ENCODE measurements at regions not wholly inside any gene's neighbourhood (a gene's known extent, or its start where the extent isn't known, plus 50 kb on each side); places are given as distances from the start of the nearest gene placed in this dataset.
"Not testable (repeated sequence)": the region's sequence is repeated elsewhere in the genome, so short reads cannot be mapped to it uniquely, and the experiment has no call there.

DNA sequence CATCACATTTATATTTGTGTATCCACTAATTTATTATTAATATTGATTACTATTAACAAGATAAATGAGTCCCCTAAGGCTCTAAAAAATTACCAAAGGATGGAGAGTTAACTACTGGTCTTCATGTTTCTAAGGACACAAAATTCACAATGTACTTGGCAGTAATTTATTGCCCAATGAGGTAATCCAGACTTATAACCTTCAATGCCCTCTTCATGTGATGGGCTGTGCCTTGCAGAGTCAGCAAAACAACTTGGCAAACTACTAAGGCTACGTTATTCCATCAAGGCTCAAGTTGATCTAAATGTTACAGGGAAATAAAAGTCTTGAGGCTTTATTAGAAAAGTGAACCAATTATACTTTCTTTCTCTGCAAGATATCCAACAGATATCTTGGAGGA is 804.9 kb upstream of the NXPH2 start:
- DNase-seq (ENCODE audit: low spot score) = no peak

DNA sequence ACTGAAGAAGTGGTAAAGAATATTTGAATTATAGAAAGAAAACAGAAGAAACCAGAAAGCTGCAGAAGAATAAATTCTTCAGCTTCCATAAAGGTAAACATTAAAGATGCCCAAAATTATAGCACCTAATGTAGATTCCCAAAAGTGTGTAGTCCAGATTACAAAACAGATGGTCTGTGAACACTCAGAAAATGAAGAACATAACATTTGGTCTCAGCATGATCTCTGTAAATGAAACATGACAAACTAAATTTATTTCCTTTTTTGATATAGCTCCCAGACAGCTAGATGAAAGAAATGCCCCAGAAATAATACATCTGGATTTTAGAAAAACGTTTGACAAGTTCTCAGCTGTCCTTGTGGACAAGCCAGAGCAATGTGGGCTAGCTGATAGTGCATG is 794.2 kb upstream of the NXPH2 start:
- no peak for DNase-seq (ENCODE audit: low spot score)

DNA sequence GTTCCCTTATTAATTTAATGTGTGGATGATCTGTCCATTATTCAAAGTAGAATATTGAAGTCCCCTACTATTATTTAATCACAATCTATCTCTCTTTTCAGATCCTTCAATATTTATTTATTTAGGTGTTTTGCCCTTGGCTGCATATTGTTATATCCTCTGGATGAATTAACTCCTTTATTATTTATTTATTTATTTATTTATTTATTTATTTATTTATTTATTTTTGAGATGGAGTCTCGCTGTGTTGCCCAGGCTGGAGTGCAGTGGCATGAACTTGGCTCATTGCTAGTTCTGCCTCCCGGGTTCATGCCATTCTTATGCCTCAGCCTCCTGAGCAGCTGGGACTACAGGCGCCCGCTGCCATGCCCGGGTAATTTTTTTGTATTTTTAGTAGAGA is 776.6 kb upstream of the NXPH2 start:
- no peak for DNase-seq (ENCODE audit: low spot score)

DNA sequence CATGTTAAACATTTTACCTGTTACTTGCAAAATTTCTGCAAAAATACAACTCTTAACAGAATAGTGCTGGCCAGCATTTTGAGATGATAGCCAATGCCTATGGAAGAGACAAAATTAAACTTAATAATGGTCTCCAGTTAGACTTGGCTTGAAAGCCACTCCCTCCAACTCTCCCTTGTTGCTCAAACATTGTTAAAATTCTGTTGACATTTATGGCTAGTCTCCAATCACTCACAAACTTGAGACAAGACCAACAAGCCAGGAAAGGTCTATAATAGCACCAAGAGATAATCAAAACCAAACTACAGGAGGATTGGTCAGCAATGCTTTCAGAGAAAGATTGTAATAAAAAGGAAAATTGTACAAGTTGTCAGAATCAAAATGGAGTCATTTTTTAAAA is 770.7 kb upstream of the NXPH2 start:
- no peak for DNase-seq (ENCODE audit: low spot score)

DNA sequence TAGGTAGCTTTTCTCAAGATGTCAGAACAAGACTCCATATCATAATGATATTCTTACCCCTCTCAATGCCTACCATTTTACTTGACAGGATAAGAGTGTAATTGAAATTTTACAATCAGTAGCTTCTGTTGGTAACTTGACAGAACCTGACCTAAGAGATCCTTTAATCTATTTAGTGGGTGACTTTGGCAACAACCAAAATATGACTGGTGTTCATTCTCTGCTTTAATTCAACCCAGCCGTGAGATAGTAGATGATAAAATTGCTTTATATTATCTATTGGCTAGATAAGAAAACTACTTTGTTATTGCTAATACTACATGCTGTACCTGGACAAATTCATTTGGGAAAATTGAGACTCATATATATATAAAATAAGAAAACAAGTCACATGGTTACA is 770.2 kb upstream of the NXPH2 start:
- DNase-seq (ENCODE audit: low spot score) = no peak

DNA sequence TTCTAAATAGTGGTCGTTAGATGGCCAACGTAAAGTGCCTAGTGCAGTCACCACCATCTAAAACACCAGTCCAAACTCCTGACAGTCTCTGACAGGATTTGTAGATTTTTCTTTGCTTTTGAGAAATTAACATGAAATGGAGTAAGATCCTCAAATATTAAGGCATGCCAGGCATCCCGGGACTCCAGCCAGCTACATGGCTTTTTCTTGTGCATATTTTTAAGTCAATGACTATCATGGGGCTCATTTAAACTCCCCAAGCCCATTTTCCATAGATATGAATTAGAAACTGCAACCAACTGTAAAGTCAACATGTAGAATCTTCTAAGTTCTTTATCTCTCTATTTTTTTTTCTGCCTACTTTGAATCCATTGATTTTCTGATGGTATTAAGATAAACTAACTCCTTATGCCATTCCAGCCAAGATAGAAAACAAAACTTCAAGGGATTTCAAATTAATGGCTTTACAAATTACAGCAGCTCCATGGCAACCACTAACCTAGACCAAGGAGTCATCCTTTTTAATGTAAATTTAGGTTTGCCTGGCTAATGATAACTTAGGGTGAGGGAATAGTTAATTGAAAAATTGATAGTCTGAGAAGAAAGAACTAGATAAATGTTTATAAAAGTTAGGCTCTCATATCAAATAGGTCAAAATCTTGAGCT is 764.1 kb upstream of the NXPH2 start:
- DNase-seq (ENCODE audit: low spot score) = no peak

DNA sequence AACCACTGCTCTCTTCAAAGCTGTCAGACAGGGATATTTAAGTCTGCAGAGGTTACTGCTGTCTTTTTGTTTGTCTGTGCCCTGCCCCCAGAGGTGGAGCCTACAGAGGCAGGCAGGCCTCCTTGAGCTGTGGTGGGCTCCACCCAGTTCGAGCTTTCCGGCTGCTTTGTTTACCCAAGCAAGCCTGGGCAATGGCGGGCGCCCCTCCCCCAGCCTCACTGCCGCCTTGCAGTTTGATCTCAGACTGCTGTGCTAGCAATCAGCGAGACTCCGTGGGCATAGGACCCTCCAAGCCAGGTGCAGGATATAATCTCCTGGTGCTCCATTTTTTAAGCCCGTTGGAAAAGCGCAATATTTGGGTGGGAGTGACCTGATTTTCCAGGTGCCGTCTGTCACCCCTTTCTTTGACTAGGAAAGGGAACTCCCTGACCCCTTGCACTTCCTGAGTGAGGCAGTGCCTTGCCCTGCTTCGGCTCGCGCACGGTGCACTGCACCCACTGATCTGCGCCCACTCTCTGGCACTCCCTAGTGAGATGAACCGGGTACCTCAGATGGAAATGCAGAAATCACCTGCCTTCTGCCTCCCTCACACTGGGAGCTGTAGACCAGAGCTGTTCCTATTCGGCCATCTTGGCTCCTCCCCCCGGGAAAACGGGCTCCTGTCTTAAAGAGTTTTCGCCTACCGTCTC is 758.3 kb upstream of the NXPH2 start:
- not testable (repeated sequence) for DNase-seq (ENCODE audit: low spot score)

DNA sequence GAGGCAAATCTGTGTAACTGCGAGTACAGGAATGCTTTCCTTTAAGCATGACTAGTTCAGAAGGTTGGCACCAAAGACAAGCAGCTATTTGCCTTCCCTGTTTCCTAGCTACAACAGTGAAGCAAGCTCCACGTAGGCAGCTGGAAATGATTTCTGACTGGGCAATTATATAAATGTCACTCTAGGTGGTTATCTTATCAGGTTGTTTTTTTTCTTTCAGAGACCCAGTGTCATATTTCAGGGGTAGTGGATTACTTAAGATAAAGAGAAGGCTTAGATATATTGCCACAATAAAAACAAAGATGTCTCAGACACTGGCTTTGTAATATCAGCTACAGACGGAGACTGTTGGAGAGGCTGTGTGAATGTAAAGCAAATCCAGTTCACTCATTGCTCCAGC is 748.9 kb upstream of the NXPH2 start:
- DNase-seq (ENCODE audit: low spot score) = peak; percentile 81

DNA sequence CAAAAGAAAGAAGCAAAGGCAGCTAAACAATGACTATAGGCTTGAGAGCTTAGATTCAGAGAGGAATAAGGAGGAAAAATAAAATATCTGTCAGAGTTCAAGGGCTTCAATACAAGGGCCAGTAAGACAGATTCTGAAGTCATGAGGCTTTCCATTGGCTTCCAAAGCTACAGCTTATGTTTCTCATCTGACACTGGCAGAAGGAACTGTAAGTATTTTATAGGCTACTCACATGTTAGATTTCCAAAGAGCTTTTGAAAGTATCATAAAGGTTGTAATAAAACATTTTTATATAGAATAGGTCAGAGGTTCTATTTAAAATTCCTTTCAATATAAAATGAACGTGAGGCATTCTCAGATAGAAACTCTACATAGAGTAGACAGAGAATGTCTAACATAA is 746.6 kb upstream of the NXPH2 start:
- no peak for DNase-seq (ENCODE audit: low spot score)

DNA sequence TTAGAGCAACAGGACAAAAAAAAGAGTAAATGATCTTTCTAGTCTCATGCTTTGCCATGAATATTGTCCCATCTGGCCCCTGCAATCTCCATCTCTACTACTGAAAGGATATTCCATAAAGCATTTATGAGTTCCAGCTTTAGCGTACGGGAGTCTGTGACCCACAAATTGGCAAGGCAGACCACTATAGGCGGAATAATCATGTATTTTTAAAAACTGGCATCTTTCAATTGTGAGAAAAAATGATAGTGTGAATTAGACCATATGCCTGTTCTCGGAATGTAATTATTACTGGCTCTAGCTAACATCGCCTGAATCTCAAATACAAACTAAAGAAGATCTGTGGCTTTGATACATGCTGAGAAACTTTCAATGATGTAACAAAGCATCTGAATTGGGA is 738.1 kb upstream of the NXPH2 start:
- DNase-seq (ENCODE audit: low spot score) = no peak

DNA sequence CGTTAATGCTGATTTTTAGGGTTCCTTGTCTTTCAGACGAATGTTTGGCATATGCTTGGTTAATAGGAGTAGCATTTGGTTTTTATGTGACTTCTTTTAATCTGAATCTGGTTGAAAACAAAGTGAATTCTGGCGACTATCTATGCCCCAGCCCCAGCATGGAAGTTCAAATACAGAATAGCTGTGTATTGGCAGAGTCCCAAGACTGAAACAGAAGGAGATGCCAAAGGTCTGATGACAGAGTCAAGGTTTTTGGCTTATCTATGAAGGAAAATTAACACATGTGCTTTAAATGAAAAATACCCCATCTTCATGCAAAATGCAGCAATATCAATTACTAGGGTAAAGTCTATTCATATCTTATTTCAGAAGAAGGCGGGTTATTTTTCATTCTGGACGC is 734.8 kb upstream of the NXPH2 start:
- no peak for DNase-seq (ENCODE audit: low spot score)

DNA sequence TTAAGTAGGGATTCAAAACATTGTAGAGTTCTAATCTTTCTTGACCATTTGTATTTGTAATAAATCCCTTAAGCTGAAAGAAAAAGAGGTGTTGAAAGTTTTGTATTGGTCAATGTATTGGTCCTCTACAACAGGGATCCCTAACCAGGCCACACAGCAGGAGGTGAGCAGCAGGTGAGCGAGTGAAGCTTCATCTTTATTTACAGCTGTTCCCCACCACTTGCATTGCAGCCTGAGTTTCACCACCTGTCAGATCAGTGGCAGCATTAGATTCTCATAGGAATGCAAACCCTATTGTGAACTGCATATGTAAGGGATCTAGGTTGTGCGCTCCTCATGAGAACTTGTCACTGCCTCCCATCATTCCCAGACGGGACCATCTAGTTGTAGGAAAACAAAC is 715.7 kb upstream of the NXPH2 start:
- DNase-seq (ENCODE audit: low spot score) = no peak

DNA sequence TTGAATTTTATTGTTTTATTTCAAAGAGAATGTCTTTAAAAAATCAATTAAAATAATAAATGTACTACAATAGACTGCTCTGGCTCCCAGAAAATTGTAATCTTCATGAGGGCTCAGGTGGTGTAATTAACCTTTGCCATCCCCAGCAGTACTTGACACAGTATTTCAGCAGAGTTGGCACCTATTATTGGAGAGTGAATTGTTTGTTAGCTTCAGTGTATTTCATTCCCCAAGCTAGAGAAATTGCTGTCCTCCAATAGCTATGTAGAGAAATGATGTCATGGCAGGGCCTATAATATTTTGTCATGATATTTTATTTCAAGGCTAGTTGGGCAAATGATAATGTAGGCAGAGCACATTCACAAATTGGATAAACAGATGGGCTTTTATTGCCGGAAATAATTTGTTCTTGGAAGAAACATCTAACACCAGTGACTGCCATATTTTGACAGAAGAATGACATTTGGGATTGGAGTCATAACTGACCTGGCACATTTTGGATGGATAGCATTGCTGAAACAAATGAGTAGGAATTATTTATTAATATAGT is 712.0 kb upstream of the NXPH2 start:
- DNase-seq (ENCODE audit: low spot score) = no peak

DNA sequence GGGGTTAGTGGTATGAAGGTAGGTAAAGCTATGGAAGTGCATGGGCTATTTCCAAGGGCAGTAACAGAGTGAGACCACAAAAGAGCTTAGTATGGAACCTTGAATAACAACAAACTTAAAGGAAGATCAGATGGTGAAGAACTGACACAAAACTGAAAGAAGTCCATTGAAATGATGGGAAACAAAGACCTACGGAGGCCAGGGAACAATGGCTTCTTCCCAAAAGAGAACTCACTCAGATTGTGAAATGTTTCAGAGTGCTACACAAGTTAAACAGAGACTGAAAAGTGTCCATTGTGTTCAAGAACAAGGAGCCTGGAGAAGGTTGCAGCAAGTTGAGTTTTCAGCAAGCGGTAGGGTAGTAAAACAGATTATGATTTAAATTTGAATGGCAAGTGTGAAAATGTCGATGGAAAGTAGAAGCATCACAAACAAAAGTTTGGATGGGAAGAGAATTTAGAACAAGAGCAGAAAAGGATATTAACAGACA is 700.0 kb upstream of the NXPH2 start:
- DNase-seq (ENCODE audit: low spot score) = no peak

DNA sequence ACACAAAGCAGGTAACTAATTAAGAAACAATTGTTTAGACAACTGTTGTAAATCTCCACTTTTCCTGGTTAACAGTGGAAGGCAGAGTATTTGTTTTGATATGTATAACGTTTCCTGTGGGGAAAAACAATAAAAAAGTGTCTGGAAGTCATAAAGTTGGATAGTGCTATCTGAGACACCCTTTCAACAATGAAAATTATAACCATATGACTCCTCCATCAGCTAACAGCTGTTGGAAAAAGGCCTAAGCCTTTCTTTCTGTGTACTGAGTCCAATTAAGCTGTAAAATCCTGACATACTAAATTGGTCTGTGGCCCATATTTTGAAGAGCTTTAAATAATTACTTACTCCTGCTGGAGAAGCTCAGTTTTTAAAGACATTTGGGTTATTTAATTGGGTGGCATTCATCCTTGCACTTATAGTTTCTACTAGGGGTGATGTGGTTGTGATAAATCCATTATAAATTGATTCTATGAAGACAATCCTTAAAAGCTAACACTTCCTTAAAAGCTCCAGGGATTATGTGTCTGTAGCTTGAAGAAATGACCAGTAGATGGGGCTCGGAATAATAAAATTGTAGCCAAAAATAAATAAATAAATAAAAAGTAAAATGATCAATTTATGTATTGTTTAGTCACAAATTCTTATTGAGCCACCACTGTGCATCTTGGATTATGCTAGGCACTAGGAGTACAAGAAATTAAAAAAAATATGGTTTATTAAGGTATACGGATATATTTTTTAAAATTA is 698.1 kb upstream of the NXPH2 start:
- no peak for DNase-seq (ENCODE audit: low spot score)

DNA sequence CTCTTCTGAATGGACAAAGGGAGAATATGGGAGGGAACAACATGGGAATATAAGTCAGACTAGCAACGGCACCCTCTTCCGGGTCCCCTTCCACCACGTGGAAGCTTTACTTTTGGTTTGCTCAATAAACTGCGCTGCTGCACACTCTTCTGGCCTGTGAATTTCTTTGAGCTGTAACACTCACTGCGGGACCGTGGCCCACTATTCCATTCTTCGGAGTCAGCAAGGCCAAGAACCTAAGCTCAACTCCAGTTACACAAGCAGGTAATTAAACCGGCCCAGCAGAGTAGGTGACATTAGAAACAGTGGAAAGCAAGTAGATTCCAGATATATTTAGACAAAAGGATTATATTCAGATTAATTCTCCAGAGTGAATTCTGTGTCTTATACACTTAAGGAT is 697.4 kb upstream of the NXPH2 start:
- no peak for DNase-seq (ENCODE audit: low spot score)

DNA sequence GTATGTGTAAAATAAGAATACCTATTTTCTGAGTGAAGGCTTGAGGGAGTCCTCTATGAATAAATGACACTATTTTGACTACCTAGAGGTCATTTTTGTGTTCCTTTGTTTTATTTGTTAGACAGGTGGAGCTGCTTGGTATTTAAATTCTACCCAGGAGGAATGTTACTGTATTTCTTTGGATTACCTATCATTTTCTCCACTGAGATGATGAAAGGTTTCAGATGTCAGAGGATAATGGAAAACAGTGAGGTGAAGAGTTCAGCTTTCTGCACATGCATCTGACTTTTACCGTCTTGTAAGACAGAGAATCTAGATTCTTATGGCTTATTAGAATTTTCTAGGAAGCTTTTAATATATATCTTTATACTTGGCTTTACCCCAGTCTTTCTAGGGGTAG is 689.8 kb upstream of the NXPH2 start:
- no peak for DNase-seq (ENCODE audit: low spot score)

DNA sequence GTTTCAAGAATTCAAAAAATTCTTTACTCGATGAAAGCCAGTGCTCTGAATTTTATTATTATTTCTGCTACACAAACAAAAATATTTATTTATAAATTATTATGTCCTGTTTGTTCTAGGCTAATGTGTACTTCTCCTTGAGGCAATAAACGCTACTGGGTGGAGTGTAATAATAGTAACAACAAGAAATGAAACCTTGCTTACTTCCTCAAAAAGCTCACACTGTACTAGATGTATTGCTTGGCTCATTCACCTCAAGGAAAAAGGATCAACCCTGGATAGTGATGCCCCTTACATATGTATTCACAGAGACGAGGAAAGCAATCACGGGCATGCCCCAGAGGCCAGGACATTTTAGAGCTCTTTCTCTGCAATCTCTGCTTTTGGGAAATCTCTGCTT is 685.6 kb upstream of the NXPH2 start:
- DNase-seq (ENCODE audit: low spot score) = no peak

DNA sequence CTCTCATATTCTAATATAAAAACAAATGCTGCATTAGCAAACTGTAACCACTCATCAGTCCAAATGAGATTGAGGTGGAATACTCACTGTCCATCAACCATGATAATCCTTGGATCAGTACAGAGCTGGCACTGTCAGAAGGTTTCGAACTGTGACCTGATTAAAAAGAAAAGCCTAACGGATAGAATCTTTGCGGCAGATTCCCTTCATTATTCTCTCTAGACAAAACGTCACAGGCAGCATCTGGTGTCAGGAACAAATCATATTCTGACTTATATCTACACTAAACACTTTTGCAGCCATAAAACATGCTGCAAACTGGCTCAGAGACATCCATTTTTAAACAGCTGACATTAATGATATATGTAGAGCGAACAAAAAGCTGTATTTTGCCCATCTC is 677.7 kb upstream of the NXPH2 start:
- DNase-seq (ENCODE audit: low spot score) = no peak

DNA sequence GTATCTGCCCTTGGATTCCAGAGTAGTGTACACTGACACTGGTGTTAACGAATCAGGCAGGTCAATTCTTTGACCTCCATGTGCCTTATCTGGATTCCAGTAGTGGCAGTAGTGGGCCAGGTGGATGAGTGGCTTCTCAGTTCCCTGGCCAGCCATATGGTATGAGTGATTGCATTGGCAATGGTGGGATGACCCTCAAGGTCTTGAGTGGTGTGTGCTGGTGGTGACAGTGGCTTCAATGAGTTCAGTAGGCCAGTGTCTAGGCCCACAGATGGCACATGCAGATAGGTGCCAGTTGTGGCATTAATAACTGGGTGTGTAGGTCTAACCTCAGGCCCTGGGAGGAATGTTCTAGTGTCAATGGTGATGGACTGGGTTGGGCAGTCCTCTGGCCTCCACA is 674.1 kb upstream of the NXPH2 start:
- no peak for DNase-seq (ENCODE audit: low spot score)

DNA sequence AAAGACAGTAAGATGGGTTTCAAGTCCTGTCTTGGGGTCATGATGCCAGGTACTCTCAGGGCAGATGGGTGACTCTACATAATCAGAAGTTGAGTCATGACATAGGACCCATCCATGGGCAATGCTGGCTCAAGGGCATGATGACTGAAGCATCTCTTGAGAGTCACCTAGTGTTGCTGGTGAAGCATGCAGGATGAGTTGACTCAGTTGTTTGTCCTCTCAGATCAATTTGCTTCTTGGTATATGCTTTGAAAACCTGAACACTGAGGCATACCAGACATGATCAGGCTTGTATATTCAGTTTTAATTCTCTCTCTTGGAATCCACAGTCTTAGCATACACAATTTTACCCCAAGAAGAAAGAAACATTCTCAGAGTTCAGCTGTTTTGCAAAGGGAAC is 658.9 kb upstream of the NXPH2 start:
- no peak for DNase-seq (ENCODE audit: low spot score)

DNA sequence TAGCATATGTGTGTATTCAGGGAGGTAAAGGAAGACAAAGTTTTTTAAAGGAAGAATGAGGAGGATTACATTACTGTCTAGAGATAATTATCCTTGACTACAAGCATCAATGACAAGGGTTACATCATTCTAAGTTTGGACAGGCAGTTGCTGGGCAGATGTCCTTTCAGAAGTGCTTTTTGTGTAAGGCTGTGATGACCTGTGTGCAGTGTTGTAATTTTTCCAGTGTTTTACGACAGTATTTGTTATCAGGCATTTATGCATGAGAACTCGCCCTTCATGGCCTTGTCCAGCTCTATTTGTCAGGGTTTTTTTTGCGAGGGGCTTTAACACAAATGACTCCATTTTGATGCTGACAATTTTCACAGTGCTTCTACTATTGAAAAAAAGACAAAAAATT is 658.3 kb upstream of the NXPH2 start:
- no peak for DNase-seq (ENCODE audit: low spot score)

DNA sequence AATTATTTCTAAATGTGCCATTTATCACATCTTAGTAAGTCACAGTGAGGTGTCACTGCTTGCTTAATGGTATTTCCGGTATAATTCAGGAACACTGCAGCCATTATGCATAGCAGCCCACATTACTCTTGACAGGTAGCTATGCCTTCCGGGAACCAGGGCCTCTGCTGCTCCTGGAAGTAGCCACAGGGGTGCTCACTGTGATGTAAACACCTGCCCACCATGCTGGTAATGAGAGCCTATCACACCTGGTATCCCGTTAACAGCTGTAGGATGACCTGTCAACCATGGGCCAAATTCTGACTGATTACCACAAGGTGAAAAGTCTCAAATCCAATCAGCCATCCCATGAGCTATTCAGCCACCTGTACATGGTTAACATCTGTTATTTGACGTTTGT is 647.0 kb upstream of the NXPH2 start:
- no peak for DNase-seq (ENCODE audit: low spot score)
